GM12873 (cell line): ENCODE measurements at regions not wholly inside any gene's neighbourhood (a gene's known extent, or its start where the extent isn't known, plus 50 kb on each side); places are given as distances from the start of the nearest gene placed in this dataset.

Experiments used
- TF ChIP-seq, protein P1 (sequence below): IDR thresholded peaks from 2 replicates; pipeline ENCODE4 v1.5.1; 2012; ENCODE audit warnings: low read depth, mild to moderate bottlenecking, moderate library complexity, low read length, control low read depth; ENCODE audit not compliant: insufficient read depth; ENCODE audit errors: missing control alignments

DNA sequence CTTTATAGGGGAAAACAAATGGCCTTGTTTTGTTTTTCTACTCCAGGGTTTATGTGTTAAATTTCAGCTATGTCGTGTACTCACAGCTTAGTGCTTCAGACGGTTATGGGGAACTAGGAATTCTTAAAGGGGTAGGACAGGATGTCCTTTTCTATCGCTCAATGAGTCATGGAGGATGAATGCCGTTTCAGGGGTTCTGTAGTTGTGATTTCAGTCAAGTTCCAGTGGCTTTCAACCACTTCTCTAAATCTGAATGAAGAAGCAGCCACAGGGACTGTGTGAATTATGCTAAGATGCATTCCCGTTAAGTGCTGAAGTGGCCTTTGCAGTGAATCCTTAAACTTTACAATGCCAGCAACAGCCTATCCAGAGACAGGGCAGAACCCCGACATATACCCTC, 1231.7 kb upstream of the ZEB2 start:
- TF ChIP-seq, protein P1, sequence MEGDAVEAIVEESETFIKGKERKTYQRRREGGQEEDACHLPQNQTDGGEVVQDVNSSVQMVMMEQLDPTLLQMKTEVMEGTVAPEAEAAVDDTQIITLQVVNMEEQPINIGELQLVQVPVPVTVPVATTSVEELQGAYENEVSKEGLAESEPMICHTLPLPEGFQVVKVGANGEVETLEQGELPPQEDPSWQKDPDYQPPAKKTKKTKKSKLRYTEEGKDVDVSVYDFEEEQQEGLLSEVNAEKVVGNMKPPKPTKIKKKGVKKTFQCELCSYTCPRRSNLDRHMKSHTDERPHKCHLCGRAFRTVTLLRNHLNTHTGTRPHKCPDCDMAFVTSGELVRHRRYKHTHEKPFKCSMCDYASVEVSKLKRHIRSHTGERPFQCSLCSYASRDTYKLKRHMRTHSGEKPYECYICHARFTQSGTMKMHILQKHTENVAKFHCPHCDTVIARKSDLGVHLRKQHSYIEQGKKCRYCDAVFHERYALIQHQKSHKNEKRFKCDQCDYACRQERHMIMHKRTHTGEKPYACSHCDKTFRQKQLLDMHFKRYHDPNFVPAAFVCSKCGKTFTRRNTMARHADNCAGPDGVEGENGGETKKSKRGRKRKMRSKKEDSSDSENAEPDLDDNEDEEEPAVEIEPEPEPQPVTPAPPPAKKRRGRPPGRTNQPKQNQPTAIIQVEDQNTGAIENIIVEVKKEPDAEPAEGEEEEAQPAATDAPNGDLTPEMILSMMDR, result no peak

GRCh38 chr2:145751155-145751554, 1231.2 kb upstream of the ZEB2 start:
- TF ChIP-seq, protein P1, result no peak

DNA sequence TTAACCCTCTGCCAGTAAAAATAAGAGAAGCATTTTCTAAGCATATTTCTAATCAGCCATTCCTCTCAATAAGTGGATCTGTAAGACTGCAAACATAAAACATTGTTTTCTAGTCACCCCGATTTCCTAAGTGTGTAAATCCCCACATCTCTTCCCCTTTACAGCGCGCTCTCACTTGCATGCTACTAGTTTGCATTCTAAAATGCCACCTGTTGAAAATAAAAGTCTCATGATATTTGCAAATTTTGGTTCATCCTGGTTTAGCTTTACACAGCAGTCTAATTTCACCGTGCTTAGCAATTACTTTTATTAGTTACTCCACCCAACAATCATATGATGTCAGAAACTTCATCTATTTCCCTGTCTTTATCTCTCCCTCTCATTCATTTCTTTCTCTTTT, 1230.7 kb upstream of the ZEB2 start:
- TF ChIP-seq, protein P1, result no peak

GRCh38 chr2:145750144-145750543, 1230.2 kb upstream of the ZEB2 start:
- TF ChIP-seq, protein P1, result no peak

DNA sequence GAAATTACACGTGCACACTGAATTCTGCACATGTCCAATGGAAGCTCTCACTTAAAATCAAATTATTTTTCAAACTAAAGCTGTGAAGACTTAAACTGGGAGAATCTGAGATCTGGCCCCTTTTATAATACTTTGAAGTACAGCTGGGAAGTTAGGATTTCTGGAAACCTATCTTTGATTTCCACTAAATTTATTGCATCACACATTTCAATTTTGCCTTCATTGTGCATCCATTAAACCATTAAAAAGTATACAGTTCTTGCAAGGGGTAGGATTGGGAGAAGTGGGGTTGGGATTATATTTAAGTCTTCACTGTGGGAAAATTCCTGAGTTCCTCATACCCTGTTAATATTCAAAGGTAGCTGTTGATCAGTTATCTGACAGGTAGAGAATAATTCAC, 1229.6 kb upstream of the ZEB2 start:
- TF ChIP-seq, protein P1, result no peak

- TF ChIP-seq, protein P1, result no peak
These were observed 1229.0 kb upstream of the ZEB2 start for GRCh38 chr2:145748927-145749326.

DNA sequence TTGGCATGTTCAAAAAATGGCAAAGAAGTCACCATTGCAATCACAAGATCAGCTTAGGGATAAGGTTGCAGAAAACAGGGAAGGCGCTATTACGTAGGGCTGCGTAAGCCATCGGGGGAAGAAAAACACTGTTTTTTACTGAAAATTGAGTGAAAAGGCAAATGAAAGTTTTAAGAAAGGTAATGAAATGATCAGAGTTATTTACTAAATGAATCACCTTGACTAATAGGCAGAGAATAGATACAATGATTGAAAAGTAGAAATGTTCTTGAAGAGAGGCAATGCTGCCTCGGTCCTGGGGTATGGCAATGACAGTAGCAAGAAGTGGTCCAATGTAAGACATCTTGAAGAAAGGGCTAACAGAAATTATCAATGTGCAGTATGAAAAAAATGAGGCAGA, 1227.8 kb upstream of the ZEB2 start:
- TF ChIP-seq, protein P1, result no peak
